ENCODE measurements at regions not wholly inside any gene's neighbourhood (a gene's known extent, or its start where the extent isn't known, plus 50 kb on each side); places are given as distances from the start of the nearest gene placed in this dataset.
"Not testable (repeated sequence)": the region's sequence is repeated elsewhere in the genome, so short reads cannot be mapped to it uniquely, and the experiment has no call there.

DNA sequence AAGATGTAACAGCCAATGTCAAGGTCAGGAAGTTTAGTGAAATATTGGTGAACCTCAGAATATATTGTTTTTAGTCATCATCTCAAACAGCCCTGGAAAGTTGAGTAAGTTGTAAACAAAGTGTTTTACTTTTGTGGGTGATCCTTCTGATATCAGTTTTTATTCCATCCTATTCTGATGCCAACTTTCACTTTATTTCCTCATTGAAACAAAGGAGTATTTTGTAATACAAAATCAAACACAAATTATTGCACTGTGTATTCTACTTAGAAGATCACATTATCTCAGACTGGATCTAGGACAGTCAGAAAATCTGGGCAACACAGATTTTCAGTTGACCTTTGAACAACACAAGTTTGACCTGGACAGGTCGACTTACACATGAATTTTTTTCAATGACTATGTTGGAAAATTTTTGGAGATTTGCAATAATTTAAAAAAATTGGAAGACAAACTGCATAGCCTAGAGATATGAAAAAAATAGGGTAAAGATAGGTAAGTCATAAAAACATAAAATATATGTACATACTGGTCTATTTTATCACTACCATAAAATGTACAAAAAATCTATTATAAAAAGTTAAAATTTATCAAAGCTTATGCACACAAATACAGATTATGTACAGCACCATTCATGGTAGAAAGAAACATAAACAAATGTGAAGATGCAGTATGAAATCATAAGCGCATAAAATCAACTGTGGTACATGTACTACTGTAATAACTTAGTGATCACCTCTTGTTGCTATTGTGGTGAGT lies 709.1 kb upstream of the FAM241A start:
- no peak for DNase-seq

DNA sequence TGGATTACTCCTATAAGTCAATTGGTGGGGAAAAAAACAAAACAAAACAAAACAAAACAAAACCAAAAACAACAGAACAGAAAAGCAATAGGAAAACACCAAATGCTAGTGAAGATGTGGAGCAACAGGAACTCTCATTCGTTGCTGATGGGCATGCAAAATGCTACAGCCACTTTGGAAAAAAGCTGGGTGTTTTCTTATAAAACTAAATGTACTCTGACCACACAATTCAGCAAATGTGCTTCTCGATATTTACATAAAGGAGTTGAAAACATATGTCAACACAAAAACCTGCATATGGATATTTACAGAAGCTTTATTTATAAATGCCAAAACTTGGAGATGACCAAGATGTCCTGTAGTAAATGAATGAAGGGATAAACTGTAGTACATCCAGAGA lies 703.6 kb upstream of the FAM241A start:
- DNase-seq, result no peak

DNA sequence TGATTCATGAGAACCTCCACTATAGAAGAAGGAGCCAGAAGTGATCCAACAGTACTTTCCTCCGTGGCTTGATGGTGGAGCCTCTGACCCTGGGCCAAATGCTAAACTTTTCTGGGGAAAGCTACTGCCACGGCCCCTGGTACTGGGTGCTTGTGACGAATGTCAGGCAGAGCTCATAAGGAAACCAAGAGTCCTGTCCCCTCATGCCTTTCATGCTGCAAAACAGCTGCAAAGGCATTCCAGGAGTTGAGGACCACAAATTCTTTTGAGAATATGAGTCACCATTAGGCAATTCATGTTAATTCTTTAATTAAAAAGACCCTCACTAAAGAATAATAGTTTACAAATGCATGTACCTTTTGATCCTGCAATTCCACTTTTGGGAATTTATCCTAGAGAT lies 700.4 kb upstream of the FAM241A start:
- DNase-seq, result not testable (repeated sequence)

DNA sequence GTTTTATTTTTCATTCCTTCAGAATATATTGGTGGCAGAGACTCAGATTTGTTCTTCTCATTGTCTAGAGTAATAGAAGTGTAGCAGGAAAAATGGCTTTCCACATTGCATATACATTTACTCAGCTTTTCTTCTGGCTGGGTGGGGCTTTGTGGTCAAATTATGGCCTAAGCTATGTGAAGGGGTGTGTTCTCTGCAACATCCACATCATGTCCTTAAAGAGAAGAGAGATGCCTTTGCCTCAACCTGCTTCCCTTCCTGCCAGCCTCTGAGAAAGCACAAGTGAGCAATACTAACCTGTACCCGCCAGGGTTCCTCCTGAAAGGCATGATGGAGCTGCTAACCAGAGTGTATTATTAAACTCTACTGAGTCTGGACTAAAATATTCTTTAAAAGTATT lies 695.6 kb upstream of the FAM241A start:
- no peak for DNase-seq

DNA sequence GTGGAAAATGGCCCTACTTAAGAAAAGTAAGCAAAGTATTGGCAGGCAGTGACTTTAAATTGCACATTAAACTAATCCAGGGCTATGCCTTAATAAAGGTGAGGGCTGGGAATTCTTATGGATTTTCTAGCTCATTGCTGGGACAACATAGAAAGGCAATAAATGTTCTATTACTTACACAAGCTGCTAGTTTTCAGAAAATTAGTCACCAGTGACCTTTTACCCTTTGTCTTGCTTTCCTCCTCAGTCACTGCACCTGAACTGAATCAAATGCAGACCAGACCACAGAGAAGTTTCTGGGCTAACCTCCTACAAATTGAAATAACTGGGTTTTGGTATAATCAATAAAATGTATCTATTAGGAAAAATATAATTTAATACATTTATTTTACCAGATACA lies 694.4 kb upstream of the FAM241A start:
- no peak for DNase-seq

DNA sequence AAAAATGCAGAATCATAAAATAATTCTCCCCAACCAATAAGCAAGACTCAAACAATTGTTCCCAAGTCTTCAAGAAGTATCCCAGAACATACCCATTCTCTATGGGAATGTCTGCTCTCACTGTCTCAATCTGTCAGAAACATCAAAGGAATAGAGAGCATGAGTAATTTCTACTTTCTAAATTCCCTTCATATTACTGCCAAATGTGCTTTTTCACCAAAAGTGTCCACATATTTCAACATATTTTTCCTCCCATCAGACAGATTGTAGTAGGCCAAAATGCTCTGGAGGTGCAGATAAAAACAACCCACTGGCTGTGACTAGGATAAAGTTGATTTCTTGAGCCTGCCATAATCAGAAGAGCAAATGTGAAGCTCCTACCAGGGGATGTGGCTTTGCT lies 692.0 kb upstream of the FAM241A start:
- DNase-seq, result no peak

DNA sequence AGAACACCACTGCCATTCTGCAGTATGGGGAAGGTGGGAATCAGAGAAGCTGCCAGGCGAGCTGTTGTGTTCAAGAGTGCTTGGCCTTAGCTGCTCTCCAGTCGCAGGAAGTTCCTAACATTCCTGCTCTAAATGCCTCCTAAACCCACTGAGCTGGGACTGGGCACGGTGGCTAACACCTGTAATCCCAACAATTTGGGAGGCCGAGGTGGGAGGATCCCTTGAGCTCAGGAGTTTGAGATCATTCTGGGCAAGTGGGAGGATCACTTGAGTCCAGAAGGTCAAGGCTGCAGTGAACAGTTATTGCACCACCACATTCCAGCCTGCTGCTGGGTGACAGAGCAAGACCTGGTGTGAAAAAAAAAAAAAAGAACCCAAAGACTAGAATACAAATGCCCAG lies 690.3 kb upstream of the FAM241A start:
- DNase-seq, result no peak

DNA sequence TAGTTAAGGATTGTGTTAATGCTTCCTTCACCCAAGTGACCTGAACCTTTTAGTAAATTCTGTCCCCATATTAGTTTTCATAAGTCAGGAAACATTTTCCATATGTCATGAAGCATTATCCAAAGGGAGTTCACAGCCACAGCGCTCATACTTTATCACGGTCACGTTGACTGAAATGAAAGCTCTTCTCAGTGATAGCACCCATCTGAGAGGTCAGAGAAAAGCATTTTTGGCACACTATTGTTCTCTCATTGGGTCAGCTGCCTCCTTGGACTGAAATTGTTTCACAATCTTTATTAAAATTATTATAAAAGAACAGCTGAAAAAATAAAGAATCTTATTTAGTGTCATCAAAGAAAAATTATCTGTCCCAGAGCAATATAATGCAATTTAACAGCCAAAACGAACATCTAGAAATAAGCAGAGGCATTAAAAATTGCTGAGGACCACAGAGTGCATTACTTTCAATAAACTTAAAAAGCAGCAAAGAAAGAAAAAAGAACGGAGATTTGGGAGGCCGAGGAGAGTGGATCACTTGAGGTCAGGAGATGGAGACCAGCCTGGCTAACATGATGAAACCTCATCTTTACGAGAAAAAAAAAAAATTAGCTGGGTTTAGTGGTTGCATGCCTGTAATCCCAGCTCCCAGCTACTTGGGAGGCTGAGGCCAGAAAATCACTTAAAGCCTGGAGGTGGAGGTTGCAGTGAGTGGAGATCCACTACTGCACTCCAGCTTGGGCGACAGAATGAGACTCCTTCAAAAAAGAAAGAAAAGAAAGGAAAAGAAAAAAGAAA lies 680.8 kb upstream of the FAM241A start:
- no peak for DNase-seq

DNA sequence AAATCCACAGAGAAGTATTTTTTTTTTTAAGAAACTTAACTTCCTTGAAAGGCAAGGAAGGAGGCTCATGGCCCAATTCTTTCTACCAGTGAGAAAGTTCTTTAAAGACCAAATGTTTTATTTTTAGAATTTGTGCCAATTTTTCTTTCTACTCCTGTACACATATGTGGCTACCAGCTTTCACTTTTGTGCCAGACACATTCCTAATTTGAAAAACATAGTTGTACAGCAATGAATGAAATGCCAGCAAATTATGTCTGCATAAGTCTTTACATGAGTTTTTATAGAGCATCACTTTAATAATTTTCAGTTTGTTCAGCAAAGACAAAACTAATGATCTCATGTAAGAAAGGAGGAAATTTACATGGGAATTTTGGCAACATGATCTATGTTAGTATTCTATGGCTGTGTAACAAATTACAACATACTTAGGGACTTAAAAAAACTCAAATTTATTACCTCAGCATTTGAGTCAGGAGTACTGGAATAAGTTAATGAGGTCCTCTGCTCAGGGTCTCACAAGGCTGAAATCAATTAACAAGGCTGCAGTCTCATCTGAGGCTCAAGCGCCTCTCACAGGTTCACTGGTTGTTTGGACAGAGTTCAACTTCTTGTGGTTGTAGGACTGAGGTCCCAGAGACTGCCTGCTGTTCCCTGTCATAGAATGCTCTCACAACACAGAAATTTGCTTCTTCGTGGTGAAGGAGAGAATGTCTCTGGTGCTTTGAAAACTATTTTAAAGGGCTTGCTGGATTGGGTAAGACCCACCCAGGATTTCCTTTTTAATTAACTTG lies 678.2 kb upstream of the FAM241A start:
- DNase-seq, result no peak

DNA sequence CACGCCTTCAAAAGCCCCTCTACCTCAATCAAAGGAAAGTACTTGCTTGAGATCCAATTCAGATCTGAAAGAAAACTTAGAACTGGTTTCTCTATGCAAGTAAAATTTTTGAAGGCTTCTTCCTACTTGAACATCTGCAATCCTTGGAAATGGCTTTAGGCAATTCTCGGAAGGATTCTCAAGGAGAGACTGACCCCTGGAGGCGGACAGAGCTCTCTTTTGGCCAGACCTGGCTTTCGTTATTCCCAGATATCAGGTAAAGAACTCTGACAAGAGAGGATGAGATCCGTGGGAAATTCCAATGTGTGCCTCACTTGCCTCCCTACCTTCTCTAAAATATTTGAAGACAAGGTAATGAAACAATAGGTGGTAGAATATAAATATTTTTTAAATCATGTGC lies 670.3 kb upstream of the FAM241A start:
- no peak for DNase-seq

DNA sequence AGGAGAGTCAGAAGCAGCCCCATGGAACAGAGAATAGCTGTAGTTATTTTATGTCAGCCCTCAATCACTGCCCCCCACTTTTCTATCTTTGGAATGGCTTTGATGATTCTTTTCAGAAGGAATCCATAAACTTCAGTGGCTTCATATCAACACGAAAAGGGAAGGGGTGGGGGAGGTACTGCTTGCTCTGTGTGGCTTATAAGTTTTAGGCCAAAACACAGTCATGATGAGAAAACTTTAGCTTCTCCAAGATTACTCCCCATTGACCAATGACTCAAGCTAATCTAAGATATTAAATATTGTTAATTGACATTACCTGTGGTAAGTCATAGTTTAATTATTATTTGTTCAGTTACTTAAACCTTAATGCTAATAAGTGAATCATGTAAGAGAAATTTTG lies 669.6 kb upstream of the FAM241A start:
- DNase-seq, result no peak

DNA sequence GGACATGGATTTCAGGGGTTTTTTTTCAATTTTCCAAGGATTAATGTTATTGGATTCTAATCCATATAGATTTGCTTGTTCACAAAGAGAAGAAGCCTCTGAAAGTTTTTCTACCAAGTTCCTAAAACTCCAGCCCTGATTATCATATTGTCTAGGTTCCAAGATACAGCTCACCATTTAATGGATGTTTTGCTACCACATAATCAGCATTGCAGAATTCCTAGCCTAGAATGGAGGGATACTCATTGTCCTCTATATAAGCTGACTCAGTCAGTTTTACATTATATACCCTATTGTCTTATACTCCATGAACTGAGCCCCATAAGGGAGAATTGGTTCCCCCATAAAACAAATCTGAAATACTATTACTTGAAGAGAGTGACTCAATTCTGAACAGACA lies 664.7 kb upstream of the FAM241A start:
- no peak for DNase-seq

DNA sequence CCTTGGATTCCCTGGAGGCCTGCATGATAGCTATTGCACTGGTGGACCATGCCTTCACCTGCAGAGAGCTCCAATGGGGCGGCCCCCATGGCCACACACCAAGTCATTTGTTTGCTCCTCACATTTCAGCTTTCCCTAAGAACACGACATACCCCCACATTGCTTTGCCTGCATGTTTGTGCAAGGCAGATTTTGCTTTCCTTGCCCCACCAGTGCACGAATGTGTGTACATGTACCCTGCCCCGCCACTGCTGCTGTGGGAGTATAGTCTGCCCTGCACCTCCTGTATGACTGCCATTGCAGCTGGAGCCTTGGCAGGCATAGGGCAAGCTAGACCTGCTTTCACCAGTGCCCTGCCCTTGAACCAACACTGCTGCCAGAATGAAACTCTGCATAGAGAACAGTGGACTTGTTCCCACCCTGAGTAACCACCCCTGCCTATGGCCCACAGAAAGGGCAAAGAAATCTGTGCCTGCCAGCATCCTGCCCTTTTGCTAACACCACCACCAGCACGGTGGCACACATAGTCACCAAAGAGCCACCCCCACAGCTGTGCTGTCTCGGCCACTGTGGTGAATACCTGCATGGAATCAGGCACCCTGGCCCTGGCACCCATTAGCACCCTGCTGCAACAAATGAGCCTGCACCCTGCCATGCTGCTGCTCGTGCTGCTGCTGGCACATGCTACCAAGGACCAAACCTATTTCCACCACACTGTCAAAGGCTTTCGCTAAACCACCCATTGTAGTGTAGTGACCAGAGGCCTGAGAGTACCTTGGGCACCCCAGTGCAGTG lies 661.7 kb upstream of the FAM241A start:
- DNase-seq, result no peak

DNA sequence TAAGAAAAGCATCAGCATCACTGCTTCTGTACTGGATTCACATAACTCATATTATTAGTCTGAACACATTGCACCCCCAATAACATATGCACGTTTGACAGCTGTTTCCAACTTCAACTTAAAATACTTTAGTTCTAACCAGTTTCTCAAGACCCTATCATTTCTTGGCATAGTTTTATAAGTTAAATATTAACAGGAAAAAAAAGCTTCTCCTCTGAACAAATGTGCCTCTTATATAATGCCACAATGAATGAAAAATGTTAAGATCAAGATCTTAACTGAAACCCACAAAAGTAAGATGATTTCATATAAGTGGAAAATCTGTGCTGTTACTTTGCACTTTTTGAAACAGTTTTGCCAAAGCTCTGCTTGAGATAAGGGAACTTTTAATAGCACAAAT lies 652.8 kb upstream of the FAM241A start:
- DNase-seq, result no peak

DNA sequence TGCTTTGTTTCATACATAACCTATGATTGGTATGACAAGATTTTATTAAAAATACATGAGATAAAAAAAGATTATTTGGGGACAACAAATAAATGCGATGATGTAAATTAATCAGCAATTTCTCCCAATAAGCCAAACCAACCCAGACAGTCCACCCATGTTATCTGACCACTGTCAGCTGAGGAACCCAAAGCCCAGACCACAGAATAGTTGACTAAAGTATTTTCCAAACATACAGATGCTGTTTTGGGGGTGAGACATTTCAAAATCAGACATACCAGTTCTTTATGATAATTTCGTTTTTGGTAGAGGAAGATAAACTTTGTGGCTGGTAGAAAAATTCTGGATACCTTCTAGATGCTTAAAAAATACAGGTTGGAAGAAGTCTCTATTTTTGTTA lies 650.8 kb upstream of the FAM241A start:
- DNase-seq, result no peak

DNA sequence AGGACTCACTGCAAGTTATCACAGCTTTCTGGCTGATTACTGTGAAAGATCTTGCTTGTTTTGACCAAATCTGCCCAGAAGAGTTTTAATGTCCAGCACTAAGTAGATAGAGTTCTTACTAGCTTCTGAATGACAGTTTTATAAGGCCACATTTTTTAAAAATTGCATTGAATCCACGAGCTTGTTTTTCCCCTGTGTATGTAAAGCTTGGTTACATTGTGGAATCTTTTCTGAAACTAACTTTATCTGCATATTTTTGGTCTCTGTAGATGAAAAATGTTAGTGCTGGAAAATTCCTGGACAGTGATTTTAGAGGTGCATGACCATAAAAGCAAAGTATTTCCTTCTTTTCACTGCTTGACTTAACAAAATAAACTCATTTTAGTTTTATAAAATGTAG lies 650.3 kb upstream of the FAM241A start:
- no peak for DNase-seq

DNA sequence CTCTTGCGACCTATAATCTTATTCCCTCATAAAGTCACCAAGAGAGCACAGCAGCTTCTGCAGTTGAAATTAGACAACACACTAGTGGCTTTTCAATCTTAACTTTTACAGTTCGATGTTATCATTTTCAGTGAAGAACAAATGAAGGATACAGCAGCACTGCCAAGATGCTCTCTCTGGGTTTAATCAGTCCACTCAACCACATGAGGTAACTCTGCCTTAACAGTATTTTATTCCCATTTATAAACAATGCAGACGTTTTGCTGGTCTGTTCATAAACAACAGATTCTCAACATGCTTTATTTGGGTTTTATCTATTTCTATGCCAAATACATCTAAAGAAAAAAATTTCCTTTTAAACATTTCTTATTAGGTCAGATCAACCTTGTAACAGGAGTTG lies 646.0 kb upstream of the FAM241A start:
- no peak for DNase-seq

DNA sequence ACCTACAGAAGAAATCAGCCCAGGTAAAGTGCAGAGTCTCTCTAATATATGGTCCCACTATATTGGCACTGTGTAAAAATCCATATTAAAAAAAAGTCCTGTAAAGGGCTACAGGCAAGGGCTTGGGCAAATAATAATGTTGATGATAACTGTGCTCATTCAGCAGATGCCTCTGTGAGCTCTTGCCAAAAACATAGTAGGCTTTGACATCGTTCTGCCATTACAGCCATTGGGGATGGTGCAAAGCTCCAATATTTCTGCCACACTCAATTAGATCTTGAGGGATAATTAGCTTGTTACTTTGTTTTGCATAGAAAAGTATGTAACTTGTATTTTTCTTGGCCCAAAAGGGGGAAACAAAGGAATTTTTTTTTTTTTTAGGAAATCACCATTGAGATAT lies 645.5 kb upstream of the FAM241A start:
- no peak for DNase-seq

DNA sequence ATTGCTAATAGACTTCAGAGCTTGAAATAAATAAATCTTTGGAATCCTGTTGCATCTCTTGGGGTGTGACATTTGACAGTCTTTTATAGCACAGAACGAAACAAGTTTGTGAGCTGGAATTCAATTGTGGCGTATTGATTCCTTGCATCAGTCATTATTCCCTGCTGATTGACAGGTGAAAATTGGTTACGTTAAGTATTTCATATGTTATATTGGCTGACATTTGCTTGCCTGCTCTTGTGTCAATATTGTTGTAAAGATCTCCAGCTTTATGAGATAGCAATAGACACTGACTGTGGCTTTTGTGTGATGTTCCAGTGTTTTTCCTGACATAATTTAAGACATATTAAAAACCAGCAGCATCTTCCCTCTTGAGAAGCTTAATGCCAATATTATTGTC lies 644.4 kb upstream of the FAM241A start:
- no peak for DNase-seq

DNA sequence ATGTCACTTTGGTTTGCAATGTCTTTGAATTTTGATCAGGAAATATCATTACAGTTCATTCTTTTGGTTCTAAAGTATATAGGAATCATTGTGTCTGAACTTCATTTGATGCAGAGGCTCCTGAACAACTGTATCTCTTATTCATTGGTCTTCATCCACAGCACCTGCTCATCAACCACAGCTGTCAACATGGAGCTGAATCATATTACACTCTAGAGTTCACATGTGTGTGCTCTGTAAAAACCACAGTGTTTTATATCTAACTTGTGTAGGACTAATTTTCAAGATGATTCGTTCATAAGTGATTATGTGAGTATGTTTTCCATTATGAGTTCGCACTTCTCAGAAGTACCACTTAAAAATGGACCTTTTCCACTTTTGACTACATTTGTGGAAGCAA lies 643.3 kb upstream of the FAM241A start:
- DNase-seq, result no peak

DNA sequence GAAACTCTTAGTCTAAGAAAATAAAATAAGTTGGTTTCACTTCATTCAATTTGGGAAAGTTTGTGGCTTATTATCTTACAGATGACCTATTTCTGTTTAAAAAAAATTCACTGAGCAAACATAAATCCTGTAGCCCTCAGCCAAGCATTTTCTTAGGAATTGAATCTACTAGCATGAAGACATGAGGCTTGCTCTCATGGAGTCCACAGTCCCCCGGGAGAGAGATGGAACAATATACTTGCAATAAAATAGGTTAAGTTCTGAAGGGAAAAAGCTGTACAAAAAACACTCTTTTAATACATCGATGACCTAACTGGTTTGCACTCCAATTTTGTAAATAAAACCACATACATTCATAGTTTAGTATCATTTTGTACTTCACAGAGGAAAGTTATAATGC lies 642.6 kb upstream of the FAM241A start:
- no peak for DNase-seq

DNA sequence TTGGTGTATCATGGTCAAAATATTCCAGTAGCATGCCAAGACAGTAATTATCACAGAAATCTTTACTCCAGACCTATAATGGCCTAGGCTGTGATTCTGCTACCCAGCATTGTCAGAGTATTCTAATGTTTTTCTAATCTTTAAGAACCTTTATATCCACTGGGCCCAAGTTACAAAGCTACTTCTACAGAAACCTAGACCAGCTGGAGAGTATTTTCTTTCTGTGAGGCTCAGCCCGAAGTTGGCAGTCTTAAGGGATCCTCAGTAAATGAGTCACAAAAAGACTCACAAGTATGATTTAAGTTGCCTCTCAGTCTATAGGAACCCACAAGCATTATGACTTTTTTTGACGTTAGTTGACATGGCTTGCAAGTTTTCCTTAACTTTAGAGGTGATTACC lies 638.5 kb upstream of the FAM241A start:
- DNase-seq, result no peak

DNA sequence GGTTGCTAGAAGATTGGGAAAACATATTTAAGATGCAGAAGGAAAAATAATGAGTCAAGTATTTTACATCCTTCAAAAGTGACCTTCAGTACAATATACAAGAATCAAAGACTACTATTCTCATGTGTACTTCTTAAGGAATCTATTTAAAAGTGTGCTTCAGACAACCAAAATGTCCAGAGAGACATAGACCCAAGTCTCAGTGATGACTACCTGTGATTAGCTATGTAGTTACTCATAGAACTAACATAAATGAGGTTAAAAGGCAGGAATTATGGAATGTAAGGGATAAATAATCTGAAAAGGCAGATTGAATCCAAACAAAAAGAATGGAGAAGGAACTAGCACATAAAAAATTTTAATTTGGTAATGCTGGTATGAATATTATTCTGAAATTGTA lies 634.7 kb upstream of the FAM241A start:
- no peak for DNase-seq
